Pulmonary artery endothelial cell (primary cell): ENCODE measurements at regions not wholly inside any gene's neighbourhood (a gene's known extent, or its start where the extent isn't known, plus 50 kb on each side); places are given as distances from the start of the nearest gene placed in this dataset.

Source experiments
- DNase-seq: peaks from one replicate; pipeline ENCODE4 v3.0.0-alpha.2; 2011; ENCODE audit warnings: low read depth, low spot score

DNA sequence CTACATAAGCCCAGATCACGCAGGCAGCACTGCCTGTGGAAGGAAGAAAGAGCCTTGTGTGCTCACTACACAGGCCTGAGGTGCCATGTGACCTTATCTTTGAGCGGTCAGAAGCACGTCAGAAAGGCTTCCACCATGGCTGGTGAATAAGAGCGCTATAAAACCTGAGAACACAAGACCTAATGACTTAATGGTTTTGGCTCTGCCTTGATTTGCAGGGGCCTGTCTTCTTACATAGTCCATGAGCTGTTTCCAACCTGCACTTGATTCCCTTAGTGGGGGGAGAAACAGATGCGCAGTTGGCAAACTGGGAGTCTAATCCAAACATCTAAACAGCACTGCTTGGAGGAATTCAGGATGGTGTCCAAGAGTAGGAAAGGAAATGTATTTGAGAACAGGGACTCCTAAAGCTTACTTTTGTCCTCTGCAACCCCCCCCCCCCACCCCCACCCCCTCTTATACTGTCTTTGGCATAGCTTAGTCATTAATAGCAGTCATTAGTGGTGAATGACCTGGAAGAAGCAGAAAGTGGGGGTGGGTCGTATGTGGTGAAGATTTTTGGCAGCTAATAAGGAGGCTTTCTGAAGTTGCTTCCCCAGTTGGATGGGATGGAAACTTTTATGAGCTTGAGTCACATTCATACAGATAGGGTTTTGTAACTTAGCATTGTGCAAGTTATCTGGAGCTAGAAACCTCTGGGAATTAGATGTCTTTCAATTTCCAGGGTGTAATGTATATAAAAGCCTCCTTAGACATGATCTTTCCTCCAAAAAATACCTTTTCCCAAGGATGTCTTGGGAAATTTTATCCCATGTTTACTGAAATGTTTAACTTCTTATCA lies 454.1 kb downstream of the MEIS1 start:
- DNase-seq = no peak

DNA sequence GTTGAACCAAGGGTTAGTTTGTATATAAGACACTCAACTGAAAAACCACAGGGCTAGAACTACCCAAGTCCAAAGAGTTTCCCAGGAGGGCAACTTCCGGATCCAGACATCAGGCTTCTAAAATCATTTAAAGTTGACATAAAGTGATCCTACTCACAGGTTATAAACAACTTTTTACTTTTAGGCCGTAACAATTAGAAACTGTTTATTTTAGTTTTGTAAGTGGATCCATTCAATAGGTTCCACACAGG lies 454.6 kb downstream of the MEIS1 start:
- no peak for DNase-seq

DNA sequence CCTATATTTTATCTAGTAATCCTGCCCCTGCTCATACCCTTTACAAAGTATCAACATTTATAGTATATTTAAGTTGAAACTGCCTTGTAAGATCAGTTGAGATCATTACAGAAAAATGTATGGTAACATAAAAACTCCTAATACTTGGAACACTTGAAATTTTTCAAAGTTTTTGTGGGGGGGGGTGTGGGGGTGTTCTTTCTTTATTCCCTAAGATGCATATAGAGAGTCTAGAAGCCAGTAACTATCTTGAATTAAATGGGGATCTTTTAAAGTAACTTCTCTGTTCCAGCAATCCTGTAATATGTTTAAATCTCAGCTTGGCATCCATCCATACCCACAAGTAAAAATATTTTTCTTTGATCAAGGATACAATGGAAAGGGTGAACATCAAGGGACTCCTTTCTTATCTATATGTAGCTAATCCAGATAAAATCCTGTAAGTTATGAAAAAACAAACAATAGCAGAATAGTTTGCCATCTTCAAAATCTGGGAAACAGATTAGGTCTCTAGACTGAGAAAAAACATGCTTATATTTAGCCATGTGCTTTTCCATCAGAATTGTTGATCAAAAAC lies 455.3 kb downstream of the MEIS1 start:
- DNase-seq = no peak

DNA sequence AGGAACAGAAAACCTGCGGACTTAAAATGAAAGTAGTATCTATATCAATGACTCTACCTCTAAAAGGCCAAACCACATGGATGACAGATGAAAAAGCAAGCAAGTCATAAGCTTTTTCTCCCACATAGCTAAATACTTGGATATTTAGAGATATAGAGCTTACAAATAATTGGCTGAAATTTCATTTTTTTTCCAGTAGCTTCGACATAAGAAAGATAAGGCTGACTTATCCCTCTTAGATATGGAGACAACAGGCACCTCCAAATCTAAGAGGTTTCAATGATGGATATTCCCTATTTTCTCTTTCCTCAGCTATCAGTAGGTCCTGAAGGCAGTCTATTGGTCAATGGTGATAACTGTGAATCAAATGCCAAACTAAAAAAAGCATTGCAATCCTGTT lies 460.3 kb downstream of the MEIS1 start:
- no peak for DNase-seq

DNA sequence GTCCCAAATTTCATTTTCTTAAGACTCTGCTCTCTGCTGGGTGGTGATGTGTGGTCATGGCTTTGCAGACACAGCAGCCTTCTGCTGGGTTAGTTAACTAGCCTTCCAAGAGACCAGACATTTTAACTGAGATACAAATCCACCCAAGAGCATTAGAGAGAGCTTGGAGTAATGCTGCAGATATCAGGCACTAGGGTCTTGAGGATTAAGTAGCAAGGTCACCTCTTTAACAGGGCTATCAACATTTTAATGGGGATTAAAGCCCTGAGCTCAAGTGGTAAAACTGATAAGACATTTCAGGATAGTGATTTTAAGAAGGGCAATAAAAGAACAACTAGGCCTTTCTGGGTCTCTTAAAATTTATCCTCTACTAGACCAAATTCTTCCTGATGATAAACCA lies 461.2 kb downstream of the MEIS1 start:
- no peak for DNase-seq

DNA sequence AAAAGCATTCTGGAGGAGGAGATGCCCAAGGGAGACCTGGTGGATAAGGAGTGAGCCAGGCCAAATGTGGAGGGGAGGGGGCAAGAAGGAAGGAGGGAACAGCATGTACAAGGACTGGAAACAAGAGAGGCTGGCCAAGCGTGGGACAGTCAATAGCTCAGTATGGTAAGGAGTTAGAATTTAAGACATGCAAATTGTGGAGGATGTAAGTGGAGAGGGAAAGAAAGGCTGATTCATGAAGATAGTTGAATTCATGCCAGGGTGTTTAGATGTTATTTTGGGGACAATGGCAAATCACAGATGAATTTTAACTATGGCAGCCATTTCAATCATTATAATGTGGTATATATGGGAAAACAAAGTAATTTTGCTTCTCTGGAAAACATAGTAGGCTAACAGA lies 462.3 kb downstream of the MEIS1 start:
- DNase-seq = no peak

DNA sequence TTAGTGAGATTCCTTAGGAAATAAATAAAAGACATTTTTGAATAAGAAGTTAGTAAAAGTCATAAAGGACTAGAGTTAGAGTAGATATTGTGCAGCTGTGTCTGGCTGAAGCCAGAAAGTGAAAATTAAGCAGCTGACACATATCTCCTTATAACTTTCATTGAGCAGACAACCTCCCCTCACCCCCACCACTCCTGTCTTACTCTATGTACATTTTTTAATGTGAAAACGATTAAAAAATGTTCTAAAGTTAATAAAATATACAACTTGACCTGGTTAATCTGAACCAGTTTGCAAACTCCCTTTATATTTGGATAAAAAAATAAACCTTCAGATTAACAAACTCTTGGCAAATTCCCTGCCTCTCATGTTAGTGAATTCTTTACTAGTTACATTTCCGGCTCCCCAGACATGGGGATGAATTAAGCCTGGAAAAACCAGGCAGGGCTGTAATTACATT lies 462.8 kb downstream of the MEIS1 start:
- no peak for DNase-seq

DNA sequence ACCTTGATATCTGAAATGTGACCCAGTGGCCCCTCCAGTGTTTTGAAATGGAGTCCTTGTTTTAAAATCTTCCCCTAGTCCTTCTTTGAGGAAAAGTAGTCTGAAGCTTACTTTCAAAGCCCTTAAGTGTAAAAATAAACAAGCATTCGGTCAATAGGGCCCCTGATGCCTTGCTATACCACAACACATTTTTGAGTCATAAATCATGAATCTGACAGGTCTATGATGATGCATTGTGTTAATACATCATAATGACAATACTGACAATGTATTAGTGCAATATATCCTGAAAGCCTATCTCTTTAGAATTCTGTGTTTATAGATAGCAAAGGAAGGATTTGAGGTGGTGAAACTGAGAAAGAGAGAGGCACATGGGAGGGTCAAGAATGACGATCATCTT lies 464.2 kb downstream of the MEIS1 start:
- no peak for DNase-seq

DNA sequence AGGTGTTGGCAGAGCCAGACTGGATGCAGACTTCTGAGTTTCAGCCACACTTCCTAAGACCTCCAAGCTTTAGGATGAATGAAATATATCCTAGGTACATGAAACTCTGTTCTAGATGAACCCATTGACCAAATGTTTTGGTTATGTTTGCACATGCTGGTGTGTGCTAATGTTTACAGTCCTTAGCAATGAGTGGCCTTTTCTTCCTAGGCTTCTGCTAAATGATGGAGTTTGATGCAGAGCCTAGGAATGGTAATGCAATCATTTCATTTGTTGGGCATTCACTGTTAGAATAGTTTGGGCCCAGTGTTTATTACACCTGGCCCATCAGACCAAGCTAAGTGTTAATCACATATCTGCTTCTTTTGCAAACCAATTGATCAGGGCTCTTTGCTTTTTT lies 464.7 kb downstream of the MEIS1 start:
- DNase-seq = no peak

DNA sequence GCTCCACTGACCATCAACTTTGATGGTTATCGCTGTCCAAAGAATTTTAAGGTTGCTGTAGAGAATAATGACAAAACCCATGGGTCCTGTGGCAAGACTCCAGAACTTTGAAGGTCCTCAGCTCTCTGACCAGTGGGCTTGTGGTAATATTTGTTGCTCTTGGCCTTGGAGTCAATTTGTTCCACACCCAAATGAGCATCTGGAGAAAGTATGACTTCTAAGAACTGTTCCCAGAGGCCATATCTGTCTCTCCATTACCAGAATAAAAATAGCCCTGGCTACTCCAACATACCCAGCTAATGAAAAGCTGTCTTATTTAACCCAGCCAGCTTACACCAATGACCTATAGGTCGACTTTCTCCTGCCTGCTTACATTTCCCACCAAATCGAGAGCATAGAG lies 466.4 kb downstream of the MEIS1 start:
- DNase-seq = no peak

DNA sequence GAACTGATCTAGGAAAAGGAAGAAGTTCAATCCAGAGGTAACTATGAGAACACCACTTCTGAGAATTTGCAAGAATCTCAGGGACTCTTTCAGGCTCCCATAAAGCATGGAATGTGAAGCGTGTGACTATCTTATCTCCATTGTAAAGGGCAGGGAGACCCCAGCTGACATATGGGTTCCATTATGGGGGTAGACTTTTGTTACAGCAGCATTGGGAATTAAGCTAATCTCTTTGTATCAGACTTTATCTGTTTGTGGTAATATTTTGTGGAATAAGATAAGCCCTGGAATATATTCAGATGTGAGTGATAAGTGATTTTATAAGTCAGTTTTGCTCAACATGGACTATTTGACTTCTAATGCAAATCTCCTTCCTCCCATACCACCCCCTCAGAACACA lies 468.3 kb downstream of the MEIS1 start:
- no peak for DNase-seq

DNA sequence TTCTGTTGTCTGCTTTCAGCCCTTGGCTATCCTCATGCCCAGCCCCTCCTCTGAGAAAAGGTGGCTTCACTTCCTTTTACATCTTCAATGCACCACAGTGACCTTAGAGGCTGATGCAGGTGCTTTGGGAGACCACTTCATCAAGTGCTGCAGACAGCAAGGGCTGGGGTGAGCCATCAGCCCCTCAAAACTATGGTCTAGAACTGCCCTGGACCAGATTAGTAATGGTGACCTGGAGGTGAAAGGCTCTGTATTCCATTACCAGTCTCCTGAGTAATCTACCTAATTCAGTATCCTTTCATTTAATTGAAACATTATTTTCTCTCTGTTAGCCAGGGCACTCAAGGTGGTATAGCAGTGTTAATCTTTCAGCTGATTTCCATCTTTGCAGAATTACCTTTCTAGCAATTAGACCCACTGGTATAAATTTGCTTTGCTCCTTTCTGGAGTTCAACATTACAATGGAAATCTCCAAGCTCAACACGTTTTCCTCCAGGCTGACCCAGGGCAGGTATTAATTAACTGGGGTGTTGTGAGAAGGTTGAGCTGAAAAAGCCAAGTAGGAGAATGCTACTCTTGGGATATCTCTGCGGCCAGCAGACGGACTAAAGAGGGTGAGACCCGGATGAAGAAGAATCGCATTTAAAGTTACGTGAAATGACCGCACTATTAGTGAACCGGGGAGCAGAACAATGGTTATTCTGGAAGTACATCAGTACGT lies 469.0 kb downstream of the MEIS1 start:
- no peak for DNase-seq

DNA sequence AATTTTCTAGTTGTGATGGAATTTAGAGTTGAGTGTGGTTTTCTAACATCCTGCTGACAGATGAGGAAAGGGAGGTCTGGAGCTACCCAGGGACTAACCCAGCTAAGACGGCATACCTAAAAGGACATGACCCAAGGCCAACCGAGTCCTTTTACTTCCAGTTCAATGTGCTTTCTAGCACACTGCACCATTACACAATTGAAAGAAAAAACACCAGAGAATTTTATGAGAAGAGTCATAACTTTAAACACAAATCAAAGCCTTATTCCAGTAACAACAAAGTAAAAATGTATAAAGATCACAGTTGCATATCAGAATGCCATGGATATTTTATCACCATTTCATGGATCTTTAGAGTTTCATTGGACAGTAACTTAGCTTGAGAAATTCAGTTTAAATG lies 480.3 kb downstream of the MEIS1 start:
- no peak for DNase-seq

DNA sequence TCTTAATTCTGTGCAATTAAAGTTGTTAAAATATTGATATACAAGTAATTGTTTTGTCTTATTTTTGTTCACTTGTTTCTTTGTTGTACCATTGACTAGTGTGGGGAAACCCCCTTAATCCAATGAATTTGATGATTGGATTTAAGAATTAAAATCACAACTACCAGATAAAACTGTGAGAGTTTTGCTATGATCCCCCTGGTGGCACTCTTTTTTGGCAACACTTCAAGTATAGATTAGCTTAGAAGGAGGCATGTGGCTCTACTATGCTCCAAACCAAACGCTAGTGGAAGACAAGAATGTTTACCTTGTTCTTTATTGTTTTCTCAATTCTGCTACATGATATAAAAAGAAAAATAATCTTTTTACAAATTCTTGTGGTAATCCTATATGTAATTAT lies 477.8 kb upstream of the ETAA1 start:
- no peak for DNase-seq

DNA sequence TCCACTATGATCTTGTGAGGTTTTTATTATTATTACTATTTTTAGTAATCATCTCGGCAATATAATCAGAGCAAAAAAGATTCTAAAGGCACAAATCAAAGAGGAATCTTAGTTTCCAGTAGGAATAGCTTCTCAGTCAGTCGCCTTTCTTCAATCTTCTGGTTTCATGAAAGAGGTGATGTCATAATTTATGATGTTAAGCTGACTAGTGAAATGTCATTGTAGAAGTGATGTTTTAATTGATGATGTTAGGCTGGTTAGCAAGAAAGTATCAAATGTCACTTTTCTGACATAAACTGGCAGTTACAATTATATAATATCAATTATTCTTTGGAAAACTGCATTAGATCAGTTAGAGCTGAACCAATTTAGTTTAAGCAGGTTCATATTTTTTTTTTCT lies 476.7 kb upstream of the ETAA1 start:
- DNase-seq = no peak

DNA sequence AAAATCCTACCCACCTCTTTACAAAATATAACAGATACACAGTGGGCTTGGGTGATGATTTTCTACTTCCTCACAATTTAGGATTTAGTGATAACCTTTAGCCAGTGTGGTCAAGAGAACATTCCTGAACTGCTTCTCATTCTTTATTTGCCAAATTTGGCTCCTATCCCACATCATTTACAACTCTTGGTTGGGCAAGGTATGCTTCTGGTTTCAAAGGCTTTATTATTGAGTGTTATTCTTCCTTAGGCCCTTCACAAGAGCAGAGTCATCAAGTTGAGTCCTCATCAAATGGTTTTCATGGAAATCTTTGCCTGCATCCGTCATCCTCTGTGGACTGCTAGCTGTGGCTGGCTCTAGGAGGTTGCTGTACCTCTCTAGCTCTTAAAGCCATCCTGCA lies 472.0 kb upstream of the ETAA1 start:
- DNase-seq = no peak

DNA sequence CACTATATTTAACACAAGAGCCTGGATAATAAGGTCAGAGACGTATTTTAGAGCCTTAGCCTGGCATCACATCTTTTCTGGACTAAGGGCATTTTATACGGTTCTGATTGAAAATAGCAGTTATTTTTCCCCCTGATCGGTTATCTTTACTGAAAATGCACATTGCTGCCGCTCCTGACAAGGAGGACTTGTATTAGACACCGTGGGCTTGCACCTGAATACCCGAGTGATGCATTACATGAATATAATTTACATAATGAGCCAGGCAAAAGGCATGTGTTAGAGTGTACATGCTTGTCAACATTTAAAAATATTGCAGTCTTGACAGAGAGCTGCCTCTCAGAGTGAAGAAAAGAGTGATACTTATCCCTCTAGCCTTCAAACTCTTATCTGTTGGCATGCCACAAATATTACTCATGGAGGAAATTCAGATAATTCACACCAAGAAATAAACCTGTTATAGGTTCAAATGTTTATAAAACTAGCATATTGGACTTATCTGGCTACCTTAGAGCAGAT lies 470.5 kb upstream of the ETAA1 start:
- DNase-seq = no peak

DNA sequence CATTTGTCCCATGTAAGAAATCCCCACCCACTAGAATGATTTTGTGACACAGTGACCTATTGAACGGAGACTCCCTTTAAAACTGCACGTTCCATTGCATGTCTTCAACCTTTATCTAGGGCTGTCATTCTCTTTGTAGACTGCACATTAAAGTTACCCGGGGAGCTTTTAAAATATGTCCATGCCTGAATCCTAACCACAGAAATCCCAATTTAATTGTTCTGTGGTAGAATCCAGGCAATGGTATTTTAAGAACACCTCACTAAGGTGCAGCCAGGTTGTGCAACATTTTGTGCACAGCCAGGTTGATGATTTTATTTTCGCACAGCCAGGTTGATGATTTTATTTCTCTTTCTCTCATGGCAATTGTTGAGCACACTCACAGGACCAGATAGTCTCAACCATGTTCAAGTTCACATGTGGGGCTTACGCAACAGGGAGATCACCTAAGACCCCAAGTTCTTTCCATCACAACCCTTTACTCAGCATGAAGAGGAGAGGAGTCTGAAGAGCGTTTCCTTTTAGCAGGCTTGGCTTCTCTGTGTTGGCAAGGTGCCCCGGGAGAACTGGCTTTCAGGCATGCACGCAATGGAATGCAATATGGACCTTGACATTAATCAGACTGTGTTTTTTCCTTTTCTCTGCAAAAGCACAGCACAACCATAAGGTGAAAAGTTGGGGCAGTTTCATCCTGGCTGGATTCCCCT lies 467.3 kb upstream of the ETAA1 start:
- no peak for DNase-seq

DNA sequence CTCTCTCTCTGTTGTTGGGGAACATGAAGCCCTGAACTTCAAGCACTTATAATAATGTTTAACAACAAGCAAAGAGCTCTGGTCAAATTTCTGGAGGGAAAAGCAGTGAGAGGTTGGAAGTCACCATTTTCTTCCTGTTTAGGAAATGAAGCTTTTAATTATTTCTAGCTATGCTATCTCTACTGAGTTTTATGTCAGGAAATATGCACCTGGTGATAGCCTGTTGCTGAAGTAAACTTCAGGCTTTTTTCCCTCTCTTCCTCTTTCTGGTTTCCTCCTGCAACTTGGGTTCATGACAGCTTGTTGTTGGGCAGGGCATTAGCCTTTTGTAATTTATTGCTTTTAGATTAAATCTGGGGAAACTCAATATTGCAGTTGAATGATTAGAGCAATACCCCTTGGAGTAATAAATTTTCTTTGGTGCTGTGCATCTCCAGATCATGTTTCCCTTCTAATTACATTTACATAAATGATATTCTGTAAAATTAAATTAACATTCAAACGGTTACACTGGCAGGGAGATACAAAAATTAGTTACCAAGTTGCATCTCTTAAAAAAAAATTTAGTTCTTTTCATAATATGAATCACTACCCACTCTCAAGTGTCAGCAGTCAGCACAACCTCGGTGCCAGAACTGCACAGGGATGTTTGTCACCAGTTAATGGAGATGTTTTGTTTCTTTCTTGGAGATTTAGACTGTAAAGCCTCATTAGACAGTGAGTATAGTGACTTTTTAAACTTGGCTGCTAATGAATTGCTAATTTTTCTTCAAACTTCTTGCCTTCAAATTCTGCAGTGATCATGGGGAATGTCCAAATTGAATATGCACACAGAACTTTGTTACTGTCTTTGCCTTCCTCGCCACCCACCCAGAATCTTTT lies 466.6 kb upstream of the ETAA1 start:
- DNase-seq = no peak

DNA sequence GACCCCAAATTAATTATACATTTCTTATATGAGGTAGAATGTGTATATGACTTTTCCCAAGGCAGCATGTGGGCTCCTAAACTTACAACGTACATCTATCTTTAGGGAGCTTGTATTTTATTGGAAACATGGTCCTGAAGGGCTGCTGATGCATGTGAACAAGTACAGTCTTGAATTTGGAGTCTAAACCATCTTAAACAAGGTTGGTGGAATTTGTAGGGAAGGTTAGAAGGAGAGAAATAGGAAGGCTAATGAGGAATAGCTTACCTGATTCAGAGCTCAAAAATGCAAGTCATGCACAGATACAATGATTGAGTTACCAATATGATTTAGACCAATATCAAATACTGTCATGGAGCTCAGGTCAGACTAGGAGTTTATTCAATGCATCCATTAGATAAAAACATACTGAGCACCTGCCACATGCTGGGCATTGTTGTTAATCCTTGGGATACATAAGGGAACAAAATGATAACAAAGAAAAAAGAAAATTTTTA lies 458.6 kb upstream of the ETAA1 start:
- DNase-seq = no peak

DNA sequence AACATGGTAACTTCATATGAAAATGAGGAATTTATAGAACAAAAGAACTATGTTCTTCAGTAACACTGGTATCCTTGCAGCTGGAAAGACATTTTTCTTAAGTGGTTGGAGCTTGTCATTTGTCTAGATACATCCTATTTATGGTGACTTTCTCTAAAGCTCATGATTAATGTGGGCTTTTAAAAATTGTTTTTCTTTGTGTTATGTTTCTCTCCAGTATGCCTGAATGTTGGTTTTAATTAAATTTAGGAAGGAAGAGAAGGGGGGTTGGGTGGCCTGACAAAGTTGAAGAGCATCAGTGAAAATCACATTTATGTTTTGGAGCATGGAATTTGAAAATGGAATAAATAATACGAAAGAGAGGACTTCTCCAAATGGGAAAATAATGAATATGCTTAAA lies 457.1 kb upstream of the ETAA1 start:
- DNase-seq = no peak
